ENCODE measurements at regions not wholly inside any gene's neighbourhood (a gene's known extent, or its start where the extent isn't known, plus 50 kb on each side); places are given as distances from the start of the nearest gene placed in this dataset.
"Not testable (repeated sequence)": the region's sequence is repeated elsewhere in the genome, so short reads cannot be mapped to it uniquely, and the experiment has no call there.

GRCh38 chr3:82739390-82739789 lies 977.9 kb upstream of the GBE1 start:
- DNase-seq, result no peak

- DNase-seq, result no peak
Observed at GRCh38 chr3:82736696-82737277, 975.3 kb upstream of the GBE1 start.

- no peak for DNase-seq
Observed at GRCh38 chr3:82715091-82715856, 953.8 kb upstream of the GBE1 start.

- DNase-seq, result no peak
Observed at GRCh38 chr3:82707035-82707434, 945.6 kb upstream of the GBE1 start.

GRCh38 chr3:82685761-82686160 lies 924.3 kb upstream of the GBE1 start:
- DNase-seq, result no peak

- DNase-seq, result no peak
Observed at GRCh38 chr3:82676356-82677026, 915.0 kb upstream of the GBE1 start.

- DNase-seq, result no peak
Observed at GRCh38 chr3:82672966-82673365, 911.5 kb upstream of the GBE1 start.

GRCh38 chr3:82671466-82671865 lies 910.0 kb upstream of the GBE1 start:
- DNase-seq, result no peak

GRCh38 chr3:82654708-82655107 lies 893.3 kb upstream of the GBE1 start:
- no peak for DNase-seq

- DNase-seq, result no peak
Observed at GRCh38 chr3:82643948-82644347, 882.5 kb upstream of the GBE1 start.

- DNase-seq, result no peak
Observed at GRCh38 chr3:82641701-82642100, 880.3 kb upstream of the GBE1 start.

GRCh38 chr3:82640254-82640653 lies 878.8 kb upstream of the GBE1 start:
- DNase-seq, result no peak

- no peak for DNase-seq
Observed at GRCh38 chr3:82637574-82637973, 876.1 kb upstream of the GBE1 start.

GRCh38 chr3:82636177-82636576 lies 874.7 kb upstream of the GBE1 start:
- DNase-seq, result no peak

- no peak for DNase-seq
Observed at GRCh38 chr3:82633319-82633718, 871.9 kb upstream of the GBE1 start.

- no peak for DNase-seq
Observed at GRCh38 chr3:82629937-82630336, 868.5 kb upstream of the GBE1 start.

GRCh38 chr3:82628385-82629014 lies 867.1 kb upstream of the GBE1 start:
- no peak for DNase-seq

- no peak for DNase-seq
Observed at GRCh38 chr3:82627733-82628132, 866.3 kb upstream of the GBE1 start.

- DNase-seq, result not testable (repeated sequence)
Observed at GRCh38 chr3:82620744-82621143, 859.3 kb upstream of the GBE1 start.

GRCh38 chr3:82618594-82618993 lies 857.1 kb upstream of the GBE1 start:
- DNase-seq, result no peak

GRCh38 chr3:82610236-82610635 lies 848.8 kb upstream of the GBE1 start:
- no peak for DNase-seq

- DNase-seq, result no peak
Observed at GRCh38 chr3:82607391-82607790, 845.9 kb upstream of the GBE1 start.

GRCh38 chr3:82596805-82597204 lies 835.4 kb upstream of the GBE1 start:
- no peak for DNase-seq

GRCh38 chr3:82595530-82595929 lies 834.1 kb upstream of the GBE1 start:
- no peak for DNase-seq
